ENCODE measurements at regions not wholly inside any gene's neighbourhood (a gene's known extent, or its start where the extent isn't known, plus 50 kb on each side); places are given as distances from the start of the nearest gene placed in this dataset.
"Not testable (repeated sequence)": the region's sequence is repeated elsewhere in the genome, so short reads cannot be mapped to it uniquely, and the experiment has no call there.

DNA sequence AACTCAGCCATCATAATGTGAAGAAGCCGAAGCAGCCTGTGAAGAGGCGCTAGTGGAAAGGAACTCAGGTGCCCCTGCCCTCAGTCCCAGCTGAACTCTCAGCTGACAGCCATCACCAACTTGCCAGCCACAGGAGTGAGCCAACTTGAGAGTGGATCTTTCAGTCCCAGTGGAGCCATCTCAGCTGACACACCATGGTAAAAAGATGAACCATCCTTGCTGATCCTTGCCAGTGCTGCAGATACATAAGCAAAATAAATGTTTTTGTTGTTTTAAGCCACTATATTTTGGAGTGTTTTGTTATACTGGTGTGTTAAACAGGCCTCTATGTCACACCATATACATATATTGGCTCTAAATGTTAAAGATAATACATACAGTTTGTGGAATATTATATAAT, 195.8 kb upstream of the SPRED2 start:
- DNase-seq, result no peak

DNA sequence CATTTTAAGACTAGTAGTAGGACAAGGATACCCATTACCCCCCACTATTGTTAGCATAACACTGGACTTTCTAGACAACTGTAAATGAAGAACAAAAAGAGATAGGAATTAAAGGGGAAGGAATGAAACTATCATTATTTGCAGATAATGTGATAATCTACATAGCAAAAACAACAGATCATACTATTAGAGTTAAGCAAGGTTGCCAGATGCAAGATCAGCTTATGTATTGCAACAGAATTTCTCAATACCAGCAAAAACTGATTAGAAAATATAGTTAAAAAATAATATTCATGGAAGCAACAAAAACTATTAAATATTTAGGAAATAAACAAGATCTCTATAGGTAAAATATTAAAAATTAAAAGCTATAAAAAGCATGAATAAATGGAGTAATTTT, 194.4 kb upstream of the SPRED2 start:
- DNase-seq, result no peak

DNA sequence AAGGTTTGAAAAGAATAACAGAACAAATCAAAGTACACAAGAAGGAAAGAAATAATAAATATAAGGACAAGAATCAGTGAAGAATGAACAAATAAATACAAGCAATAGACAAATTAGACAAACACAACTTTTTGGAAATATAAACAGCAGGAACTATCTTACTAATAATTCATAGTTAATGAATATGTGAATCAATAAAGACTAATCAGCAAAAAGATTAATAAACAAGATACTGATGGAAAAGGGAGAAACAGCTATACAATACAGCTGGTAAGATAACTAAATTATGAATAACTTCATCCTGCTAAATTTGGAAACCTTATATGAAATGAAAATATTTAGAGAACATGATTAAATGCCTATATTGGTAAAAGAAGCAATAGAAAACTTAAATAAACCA, 193.6 kb upstream of the SPRED2 start:
- DNase-seq, result no peak

DNA sequence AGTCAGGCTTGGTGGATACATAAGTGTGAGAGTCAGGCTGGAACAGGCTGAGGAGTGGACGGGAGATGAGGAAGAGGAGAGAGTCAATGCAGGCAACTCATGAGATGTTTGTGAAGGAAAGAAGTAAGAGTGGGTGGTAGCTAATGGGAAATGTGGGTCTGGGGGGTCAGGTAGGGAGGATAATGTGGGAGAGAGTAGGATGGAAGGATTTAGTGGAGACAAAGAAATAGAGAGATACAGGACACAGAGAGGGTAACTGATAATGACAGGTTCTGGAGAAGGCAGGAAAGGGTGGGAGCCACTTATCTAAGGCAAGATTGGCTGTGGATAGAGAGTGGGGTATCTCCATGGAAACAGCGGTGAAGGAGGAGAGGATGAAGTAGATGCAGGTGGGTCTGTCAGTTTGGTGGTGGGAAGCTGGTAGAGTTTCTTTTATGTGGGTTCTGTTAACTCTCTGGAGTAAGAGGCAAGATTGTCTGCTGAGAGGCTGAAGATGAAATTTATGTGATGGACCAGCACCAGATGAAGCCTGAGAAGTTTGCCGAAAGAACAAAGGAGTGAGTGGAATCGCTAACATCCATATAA, 190.6 kb upstream of the SPRED2 start:
- DNase-seq, result no peak

DNA sequence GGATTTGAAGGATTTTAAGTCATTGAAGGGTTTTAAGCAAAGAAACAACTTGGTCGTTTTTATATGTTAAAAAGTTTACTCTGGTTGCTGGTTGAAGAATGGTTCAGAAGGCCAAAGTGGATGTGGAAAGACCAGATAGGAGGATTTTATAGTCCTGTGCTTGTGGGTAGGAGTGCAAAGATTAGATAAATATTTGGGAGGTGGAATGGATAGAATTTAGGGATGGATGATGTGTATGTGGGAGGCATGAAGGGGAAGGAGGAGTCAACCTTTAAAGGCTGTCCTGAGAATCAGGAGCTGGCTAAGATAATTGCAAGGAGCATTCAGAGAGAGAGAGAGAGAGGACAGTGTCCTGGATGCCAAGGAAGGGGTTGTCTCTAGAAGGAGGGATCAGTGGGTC, 190.1 kb upstream of the SPRED2 start:
- no peak for DNase-seq

DNA sequence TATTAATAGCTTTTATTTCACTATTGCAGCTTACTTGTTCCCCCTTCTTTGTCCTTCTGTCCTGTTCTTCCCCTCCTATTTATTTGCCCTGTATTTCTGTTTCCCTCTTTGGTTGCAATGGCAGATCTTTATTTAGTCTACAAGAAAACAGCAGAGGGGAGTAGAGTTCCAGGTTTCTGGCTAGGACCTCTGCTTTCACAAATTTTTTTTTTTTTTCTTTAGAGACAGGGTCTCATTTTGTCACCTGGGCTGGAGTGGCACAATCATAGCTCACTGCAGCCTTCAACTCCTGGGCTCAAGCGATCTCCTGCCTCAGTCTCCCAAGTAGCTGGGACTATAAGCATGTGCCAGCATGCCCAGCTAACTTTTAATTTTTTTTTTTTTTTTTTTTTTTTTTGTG, 188.1 kb upstream of the SPRED2 start:
- no peak for DNase-seq

DNA sequence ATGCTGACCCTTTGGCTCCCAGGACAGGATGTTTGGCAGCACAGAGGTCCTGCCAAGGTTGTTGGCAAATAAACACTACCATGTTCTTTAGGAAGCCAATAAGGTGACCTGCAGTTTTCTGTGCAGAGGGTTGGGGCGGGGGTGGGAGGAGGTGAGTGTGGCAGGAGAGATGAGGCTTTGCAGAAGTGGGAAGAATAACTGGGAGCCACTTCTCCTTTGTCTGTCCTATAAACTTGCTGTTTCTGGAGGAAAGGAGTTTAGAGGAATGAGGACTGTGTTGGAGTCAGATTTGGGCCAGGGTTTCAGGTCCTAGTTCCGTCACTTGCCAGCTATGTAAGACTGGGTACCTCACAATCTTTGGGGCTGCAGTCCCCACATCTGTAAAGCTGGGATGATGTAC, 187.6 kb upstream of the SPRED2 start:
- no peak for DNase-seq

DNA sequence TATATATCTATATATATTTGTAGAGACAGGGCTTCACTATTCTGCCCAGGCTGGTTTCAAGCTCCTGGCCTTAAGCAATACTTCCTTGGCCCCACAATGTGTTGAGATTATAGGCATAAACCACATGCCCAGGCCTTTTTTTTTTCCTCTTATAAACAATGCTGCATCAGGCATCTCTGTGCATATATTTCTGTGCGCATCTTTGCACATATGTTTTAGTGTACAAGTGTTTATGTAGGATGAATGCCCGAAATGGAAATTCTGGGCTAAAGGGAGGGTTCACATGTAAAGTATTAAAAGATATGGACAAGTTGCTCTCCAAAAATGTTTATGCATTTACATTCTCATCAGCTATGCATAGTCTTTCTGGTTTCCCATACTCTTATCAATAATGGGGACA, 183.2 kb upstream of the SPRED2 start:
- DNase-seq, result no peak

DNA sequence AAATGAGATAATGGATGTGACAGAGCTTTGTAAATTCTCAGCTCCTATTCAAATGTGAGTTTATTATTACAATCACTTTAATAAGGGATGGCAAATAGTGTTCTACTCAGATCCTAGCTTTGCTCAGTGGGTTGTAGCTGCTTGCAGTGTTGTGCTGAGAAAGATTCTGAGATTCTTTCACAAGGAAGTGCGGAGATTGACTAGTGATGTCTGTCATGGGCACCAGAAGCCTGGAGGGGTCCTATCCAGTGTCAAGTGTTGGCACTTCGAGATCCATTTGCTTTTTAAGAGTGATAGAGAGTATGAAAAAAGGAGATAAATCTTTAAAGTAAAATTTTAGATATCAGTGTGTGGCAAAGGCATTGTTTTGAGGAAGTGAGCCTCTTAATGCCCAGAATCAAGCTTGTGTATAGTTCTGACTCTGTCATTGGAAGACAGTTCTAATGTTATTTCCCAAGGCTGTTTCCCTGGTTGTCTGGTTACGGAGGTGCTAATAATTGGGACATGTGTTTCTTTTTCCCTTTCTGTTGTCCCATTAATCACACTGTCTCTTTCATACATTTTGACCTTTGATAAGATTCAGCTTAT, 181.7 kb upstream of the SPRED2 start:
- DNase-seq, result no peak

DNA sequence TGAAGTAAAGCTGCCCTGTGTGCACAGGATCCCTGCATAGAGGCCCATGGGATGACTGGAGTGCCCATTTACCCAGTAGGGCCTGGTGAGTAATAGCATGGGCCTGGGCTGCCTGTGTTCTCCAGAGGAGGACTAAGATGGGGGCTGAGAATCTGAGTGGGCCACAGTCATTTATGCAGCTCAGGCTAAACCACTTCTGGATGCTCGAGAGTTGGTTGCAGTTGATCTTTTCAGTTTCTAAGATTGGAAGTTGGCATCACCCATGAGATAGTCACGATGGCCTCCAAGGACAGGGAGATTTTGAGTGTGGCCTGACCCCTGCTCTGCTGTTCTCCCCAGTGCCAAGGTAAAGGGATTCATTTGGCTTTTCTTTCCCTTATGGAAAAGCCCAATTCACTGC, 179.1 kb upstream of the SPRED2 start:
- DNase-seq, result no peak

DNA sequence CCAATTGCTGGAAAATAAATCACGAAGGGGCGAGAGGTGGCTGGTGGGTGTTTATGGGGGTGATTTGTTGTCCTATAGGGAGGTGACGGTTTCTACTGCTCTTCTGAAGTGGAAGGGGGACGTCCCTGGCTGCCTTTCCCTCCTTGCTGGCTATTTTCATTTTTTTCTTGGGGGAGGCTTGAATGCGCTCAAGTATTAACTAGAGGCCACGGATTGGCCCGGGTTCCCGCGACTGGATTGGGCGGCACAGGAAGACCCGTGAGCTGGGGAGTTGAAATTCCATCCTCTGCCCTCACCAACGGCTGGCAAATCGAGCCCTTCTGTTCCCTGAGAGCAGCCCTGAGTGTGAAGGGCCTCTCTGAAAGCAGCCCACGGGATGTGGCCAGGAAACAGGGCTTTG, 176.5 kb upstream of the SPRED2 start:
- no peak for DNase-seq

DNA sequence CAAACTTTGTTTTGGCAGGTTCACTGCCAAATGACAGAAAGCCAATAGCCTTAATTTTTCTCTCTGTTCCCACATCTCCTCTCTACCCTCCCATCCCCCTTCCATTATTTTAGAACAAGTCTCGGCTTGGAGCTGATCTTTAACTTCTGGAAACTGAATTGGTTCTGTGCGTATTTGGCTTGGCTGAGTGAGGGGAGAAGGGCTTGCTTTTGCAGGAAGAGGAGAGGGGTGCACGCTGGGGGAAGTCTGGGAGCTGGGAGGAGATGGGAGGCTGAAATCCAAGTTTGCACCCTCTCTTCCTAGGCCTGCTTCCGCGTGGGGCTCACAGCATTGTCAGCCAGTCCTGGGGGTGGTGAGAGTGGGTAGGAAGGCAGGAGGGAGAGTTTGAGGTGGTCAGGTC, 176.1 kb upstream of the SPRED2 start:
- DNase-seq, result no peak

DNA sequence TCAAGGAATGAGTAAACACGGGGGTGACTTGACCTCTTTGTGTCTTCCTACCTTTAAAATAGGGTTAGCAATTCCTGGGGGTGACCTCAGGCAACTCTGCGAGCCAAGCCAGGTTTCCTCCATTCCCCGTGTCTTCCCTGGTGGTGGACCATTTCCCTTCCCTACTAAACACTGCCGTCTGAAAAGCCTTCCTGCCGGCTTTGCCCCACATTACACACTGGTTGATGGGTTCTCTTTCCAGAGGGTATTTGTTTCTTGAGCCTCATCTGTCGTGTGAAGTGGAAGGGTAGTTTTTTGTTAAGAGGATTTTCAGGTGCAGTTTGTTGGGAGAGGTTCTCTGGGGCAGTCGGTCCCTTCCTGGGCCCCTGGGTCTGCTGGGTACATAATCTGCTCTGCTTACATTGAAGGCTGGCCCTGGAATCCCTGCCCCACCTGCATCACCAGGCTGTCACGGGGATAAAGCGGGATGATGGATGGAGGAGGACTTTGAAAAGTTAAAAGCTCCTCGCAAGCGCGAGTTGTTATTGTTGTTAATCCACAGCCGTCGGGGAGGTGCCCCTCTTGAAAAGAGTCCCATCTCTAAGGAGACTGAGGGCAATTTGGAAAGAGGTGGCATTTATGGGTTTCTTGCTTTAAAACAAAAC, 175.4 kb upstream of the SPRED2 start:
- DNase-seq, result no peak

DNA sequence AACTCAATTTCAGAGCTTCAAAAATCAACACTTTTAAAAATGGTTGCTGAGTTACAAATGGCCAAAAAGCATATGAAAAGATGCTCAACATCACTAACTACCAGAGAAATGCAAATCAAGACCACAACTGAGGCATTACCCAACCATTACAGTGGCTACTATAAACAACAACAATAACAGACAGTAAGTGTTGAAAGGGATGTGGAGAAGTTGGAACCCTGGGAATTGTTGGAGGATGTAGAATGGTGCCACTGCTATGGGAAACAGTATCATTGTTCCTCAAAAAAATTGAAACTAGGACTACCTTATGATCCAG, 173.3 kb upstream of the SPRED2 start:
- no peak for DNase-seq

DNA sequence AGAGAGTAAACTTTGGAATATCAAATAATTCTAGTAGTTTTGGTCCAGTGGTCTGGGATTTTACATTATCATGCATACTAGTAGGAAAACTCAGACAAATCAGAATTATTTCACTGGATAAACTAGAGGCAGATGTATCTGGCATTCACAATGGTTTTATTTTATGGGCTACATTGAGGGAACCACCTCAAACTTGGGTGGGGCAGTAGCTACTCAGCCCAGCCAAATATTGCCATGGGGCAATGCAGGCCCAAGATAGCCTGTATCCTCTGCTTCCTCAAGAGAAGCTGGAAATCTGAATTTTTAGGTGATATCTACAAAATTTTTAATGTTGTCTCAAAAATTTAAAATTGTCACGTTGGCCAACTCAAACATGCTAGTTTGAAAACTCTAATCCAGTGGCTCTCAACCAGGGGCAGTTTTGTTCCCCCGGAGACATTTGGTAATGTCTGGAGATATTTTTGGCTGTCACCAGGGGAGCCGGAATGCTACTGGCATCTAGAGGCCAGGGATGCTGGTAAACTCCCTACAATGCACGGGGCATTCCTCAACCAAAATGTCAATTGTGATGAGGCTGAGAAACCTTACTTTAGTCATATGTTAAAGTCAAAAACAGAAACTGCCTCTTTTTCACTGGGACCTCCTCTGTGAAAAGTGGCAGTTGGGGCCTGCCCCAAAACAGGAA, 172.8 kb upstream of the SPRED2 start:
- no peak for DNase-seq

DNA sequence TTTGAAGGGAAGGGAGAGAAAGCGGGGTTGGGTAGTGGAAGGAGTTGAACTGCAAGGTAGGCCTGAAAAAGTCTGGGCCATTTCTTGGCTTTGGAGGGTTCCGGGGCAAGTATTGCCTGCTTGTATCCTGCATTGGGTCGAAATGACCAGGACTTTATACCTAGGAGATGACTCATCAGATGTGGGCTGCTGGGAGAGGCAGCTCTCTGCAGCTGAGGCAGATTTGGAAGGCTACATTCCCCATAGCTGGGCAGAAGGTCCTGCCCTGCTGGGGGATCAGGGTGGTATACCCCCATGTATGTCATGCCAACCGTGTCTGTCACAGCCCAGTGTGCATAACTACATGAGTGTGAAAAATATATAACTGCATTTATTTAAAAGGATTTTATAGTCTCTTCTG, 171.8 kb upstream of the SPRED2 start:
- no peak for DNase-seq

DNA sequence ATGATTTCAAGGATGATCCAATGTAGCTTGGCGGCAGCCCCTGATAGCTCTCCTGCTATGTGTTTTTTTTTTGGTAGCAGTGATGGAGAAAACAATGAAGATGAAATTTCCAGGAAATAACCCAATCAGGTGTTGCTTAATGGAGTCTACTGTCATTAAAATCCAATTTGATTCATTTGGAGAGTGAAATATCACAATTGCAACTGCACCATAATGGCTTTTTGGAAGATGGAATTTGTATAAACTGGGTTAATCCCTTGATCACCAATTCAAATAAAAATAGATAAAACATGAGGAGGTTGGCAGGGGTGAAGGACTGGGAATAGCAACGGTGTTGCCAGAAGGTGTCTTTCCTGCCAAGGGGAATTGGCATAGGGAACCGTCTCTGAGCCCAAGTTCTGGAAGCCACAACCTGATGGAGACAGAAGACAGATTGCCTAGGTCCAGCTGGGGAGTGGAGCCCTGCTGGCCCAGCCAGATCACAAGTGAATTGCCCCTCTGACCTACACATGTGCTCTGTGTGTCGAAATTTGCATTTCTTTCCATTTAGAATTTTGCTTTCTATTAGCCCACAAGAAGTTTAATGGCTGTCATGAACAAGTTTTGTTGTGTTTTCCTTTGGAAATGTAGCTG, 170.3 kb upstream of the SPRED2 start:
- no peak for DNase-seq

DNA sequence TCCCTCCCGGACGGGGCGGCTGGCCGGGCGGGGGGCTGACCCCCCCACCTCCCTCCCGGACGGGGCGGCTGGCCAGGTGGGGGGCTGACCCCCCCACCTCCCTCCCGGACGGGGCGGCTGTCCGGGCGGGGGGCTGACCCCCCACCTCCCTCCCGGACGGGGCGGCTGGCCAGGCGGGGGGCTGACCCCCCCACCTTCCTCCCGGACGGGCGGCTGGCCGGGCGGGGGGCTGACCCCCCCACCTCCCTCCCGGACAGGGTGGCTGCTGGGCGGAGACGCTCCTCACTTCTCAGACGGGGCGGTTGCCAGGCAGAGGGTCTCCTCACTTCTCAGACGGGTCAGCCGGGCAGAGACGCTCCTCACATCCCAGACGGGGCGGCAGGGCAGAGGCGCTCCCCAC, 168.5 kb upstream of the SPRED2 start:
- DNase-seq, result not testable (repeated sequence)

DNA sequence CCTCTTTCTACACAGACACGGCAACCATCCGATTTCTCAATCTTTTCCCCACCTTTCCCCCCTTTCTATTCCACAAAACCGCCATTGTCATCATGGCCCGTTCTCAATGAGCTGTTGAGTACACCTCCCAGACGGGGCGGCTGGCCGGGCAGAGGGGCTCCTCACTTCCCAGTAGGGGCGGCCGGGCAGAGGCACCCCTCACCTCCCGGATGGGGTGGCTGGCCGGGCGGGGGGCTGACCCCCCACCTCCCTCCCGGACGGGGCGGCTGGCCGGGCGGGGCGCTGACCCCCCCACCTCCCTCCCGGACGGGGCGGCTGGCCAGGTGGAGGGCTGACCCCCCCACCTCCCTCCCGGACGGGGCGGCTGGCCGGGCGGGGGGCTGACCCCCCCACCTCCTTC, 168.0 kb upstream of the SPRED2 start:
- DNase-seq, result not testable (repeated sequence)

DNA sequence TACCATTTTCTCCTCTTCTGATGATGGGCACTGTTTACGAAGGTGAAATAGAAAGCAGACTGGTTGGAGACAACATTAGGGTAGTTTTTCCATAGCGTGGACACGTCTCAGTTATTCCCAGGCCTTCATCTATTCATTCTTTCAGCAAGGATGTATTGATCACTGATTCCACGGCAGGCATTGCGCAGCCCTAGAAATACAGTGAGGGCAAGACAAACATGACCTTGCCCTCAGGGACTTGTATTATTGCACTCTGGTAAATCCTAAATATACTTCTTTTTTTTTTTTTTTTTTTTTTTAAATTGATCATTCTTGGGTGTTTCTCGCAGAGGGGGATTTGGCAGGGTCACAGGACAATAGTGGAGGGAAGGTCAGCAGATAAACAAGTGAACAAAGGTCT, 167.3 kb upstream of the SPRED2 start:
- no peak for DNase-seq

DNA sequence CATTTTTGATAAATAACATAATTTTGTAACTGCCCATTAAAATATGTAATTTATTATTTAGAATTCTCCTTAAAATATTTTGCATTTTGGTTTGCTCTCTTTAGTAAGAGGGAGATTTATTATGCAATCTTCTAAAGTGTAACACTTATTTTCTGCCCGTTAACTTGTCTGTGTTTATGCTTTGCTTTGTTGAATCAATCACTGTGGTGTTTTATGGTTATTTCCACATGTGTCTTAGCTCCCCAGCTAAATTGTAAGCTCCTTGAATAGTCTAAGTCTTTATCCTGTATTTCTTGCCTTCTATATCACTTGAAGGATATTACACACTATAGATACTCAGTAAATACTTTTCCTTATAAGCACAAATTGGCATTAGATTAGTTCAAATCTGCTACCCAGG, 166.6 kb upstream of the SPRED2 start:
- DNase-seq, result no peak

DNA sequence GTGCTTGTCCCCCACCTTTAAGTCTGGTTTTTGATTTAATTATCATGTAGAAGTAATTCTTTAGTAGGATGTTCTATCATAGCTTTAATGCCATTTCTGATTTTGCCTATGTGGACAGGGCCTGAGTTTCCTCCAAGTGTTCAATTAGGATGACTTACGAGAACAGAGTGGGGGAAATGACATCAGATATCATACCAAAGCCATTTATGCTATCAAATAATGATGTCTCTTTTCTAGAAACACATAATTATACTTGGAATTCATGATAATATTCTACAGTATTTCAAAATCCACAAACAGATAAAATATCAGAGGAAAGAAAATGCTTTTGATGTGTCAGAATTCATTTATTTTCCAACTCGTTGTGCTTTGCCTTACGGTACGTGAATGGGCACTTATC, 165.9 kb upstream of the SPRED2 start:
- no peak for DNase-seq

DNA sequence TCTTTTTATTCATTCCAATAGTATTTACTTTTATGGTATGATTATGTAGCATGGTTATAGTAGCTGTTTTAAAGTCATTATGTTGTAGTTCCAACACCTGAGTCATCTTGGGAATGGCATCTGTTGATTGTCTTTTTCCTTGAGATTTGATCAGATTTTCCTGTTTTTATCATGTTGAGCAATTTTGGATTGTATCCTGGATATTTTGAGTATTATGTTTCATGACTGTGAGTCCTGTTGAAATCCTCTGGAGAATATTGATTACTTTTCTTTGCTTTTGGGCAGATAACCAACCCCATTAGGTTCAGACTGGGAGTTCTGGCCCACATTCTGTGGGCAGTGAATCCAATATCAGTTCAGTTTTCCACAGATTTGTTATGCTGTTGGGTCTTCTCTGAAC, 163.2 kb upstream of the SPRED2 start:
- no peak for DNase-seq

DNA sequence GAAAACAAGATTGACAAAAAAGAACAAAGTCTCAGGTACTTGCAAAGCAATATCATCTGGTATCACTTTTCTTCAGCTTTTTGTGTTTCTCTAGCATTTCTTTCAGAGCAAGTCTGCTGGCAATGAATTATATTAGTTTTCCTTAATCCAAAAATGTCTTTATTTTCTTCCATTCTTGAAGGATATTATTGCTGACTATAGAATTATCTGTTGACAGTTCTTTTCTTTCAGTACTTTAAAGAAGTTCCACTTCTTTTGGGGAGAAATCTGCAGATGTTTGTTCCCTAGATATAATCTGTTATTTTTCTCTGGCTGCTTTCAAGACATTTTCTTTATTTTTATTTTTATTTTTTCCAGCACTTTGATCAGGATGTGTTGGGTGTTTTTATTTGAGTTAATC, 161.8 kb upstream of the SPRED2 start:
- no peak for DNase-seq
